GM12891 (cell line): ENCODE measurements at regions not wholly inside any gene's neighbourhood (a gene's known extent, or its start where the extent isn't known, plus 50 kb on each side); places are given as distances from the start of the nearest gene placed in this dataset.

Experiments used
- DNase-seq: peaks from one replicate; pipeline ENCODE4 v3.0.0; 2011; ENCODE audit warnings: low spot score; ENCODE audit not compliant: insufficient read length
- FAIRE-seq: peaks from 2 replicates; lab custom pipeline; 2011; peaks lifted over from hg19 to GRCh38; lab: Jason Lieb, UNC
- PAX5 ChIP-seq: IDR thresholded peaks from 2 replicates; pipeline ENCODE4 v1.6.1; 2011; ENCODE audit warnings: low read length, moderate library complexity, mild to moderate bottlenecking; ENCODE audit not compliant: insufficient read depth, severe bottlenecking
- POLR2A ChIP-seq: IDR thresholded peaks from 2 replicates; pipeline ENCODE4 v1.6.1; 2011; ENCODE audit warnings: low read depth, low read length, control low read depth
- POLR2AphosphoS5 ChIP-seq: IDR thresholded peaks from 2 replicates; pipeline ENCODE4 v1.6.1; 2011; ENCODE audit warnings: low read depth, low read length, control low read depth
- POU2F2 ChIP-seq: IDR thresholded peaks from 2 replicates; pipeline ENCODE4 v1.6.1; 2011; ENCODE audit warnings: low read depth, mild to moderate bottlenecking, control low read depth, low read length, moderate library complexity
- SPI1 ChIP-seq: IDR thresholded peaks from 2 replicates; pipeline ENCODE4 v1.6.1; 2011; ENCODE audit warnings: low read depth, low read length, control low read depth
- TAF1 ChIP-seq: IDR thresholded peaks from 2 replicates; pipeline ENCODE4 v1.6.1; 2011; ENCODE audit warnings: low read depth, low read length, control low read depth

DNA sequence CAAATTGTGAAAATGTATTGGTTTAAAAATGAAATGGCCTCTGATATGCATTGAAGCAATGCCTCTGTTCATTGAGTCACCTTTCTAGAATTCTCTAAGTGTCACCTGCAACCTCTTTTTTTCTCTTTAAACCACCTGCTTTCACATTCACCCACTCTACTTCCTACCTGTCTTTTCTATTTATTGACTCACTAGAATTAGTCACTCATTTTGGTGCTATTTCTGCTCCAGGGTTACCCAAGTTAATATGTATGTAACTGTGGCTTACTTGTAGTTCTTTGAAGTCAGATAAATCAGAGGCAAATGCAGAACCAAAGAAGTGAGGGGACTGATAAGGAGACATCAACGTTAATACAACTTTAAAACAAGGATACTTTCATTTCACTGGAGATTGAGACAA lies 674.7 kb downstream of the CCSER2 start:
- DNase-seq (no peak), FAIRE-seq (no peak)
- no peak for TF ChIP-seq POLR2AphosphoS5

DNA sequence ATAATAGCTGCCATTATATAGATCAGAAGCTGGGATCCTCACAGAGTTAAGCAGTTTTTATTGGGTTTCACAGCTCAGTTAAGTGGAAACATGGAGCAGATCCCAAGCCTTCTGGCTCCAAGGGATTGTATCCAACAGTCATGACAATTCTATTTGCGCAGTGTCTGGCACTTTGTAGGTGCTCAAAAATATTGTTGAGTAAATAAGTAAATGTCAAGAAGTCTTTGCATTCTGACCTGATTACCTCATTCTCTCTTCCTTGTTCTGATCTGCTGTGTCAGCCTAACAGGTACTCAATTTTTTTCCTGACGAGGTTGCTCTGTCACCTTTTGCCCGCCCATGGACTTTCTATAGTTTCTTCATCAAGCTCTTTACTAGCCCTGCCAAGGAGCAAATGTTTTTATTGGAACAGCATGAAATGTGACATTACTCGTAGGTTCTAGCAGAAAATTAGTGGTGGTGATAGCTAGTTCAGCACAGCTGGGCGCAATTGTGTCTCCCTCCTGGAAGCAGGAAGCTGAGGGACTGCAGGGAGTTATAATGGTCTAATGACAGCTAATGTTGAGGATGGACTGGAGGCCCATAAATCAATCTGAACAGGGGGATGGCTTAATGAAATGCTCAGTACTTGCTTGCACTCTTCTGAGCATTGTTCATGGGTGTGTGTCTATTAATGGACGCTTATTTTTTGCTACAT lies 680.2 kb downstream of the CCSER2 start:
- DNase-seq (no peak), FAIRE-seq (no peak)
- no peak for TF ChIP-seq TAF1
- no peak for TF ChIP-seq PAX5
- no peak for TF ChIP-seq SPI1
- TF ChIP-seq POU2F2, result no peak

DNA sequence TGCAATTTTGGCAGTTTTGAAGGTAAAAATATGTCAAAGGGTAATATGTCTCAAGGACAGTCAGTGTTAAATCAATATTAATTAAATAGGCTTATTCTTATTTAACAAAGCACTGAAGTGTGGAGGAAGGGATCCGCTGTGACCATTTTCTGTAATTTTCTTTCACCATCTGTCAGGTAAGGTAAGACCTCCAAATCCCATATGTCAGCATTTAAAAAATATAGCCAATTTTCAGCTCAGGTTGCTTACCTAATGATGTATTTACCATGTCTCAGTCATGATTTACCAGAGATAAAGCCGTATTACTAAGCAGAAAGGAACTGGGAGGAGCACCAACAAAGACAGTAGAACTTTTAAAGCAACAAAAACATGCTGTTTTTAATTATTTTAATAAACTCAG lies 683.9 kb downstream of the CCSER2 start:
- TF ChIP-seq PAX5 (no peak), TAF1 (no peak)
- FAIRE-seq, result no peak
- no peak for DNase-seq

DNA sequence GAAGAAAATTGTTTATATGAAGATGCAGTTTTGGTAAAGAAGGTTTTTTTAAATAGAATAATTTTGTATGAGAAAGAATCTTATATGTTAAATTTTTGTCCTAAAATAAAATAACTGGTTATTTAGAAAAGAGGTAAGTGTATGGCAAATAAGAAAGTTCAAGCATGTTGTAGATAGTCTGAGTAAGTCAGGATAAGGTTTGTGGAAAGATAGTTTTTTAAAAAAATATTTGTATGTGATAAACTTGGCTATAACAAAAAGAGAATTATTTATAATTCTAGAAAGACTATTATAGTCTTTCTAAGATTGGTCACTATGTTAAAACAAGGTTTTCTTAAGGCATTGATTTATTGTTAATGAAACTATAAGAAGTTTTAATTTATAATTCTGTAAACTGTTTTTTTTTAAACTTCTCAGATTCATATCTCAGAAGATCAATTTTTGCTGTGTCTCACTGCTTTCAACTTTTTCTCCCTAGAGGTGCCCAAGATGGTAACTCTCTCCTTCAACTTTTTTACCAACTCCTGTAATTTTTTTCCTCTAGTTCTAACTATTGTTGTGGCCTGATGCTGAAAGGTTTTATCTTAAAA lies 698.6 kb downstream of the CCSER2 start:
- FAIRE-seq, result no peak
- no peak for DNase-seq
- TF ChIP-seq POU2F2, result no peak
- no peak for TF ChIP-seq PAX5

DNA sequence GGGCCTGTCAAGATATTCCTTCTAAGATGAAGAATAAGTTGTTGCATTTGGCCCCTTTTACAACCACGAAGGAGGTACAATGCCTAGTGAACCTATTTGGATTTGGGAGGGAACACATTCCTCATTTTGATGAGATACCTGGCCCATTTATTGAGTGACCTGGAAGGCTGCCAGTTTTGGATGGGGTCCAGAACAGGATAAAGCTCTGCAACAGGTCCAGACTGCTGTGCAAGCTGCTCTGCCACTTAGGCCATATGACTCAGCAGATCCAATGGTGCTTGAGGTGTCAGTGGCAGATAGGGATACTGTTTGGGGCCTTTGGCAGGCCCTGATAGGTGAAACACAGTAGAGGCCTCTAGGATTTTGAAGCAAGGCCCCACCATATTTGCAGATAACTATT lies 704.6 kb downstream of the CCSER2 start:
- TF ChIP-seq POLR2AphosphoS5 (no peak), POLR2A (no peak), TAF1 (no peak), POU2F2 (no peak), SPI1 (no peak), PAX5 (no peak)
- DNase-seq (no peak), FAIRE-seq (no peak)

DNA sequence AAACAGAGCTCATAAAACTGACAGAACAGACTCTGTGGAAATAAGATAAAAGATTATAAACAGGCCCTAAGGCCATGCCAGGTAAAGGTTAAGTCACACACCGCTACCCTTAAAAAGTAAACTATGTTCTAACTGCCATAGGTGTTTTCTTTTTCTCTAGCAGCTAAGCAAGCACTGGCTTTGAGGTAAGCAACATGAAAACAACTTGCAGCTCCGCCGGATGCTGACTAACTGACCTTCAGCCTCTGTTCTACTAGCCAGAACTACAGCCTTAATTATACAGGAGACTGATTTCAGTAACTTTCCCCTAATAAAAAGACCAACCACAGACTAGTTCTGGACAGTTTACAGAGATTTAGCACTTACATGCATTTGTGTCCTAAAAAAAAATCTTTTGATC lies 708.3 kb downstream of the CCSER2 start:
- FAIRE-seq (no peak), DNase-seq (no peak)
- no peak for TF ChIP-seq SPI1
- no peak for TF ChIP-seq POU2F2
- no peak for TF ChIP-seq POLR2A
- no peak for TF ChIP-seq TAF1

DNA sequence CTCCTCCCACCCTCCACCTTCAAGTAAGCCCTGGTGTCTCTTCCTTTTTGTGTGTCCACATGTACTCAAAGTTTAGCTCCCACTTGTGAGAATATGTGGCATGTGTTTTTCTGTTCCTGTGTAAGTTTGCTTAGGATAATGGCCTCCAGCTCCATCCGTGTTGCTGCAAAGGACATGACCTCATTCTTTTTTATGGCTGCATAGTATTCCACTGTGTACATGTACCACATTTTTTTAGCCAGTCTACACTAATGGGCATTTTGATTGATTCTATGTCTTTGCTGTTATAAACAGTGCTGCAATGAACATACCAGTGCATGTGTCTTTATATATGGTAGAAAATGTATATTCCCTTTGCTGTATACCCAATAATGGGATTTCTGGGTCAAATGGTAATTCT lies 710.9 kb downstream of the CCSER2 start:
- no peak for TF ChIP-seq SPI1
- TF ChIP-seq POLR2AphosphoS5, result no peak
- TF ChIP-seq TAF1, result no peak
- no peak for TF ChIP-seq POU2F2
- TF ChIP-seq PAX5, result no peak
- no peak for TF ChIP-seq POLR2A
- no peak for DNase-seq
- no peak for FAIRE-seq

DNA sequence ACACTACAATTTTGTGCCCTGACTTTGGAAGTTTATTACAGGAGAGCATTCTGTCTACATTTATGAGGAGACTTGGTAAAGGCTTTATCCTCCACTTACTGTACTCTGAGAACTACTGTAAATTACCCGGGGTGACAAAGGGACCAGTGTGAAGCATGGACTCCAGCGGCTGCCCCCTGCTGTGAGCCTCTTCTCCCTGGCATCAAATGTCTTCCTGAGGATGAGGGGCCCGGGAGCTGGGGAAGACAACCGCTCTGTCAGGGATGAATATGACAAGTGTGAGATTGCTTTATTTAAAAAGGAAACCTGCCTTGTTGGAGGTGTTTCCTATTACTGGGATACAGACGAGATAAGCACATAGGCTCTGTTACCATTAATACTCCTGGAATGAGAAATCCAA lies 714.8 kb downstream of the CCSER2 start:
- TF ChIP-seq POU2F2 (no peak), SPI1 (no peak), TAF1 (no peak), POLR2A (no peak)
- FAIRE-seq (no peak), DNase-seq (no peak)

DNA sequence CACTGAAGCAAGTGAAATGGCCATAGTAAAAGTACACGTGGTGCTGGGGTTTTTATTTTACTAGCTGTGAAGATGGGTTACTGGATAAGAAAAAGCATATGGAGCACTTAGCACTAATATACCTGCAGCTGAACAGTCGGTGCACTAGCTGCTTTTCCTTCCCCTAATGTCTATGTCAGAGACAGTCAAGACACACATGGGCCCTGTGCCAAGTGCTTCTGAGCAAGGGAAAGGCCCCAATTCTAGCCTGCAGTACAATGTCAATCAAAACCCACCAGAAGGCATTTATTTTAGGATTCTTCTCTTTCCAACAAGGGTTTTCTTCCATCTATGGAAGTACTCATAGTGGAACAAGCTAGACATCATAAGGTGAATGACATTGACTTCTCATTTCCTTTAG lies 716.7 kb downstream of the CCSER2 start:
- FAIRE-seq (no peak), DNase-seq (no peak)
- TF ChIP-seq POLR2A, result no peak
- TF ChIP-seq POLR2AphosphoS5, result no peak
- no peak for TF ChIP-seq POU2F2
- TF ChIP-seq SPI1, result no peak
- TF ChIP-seq PAX5, result no peak
- TF ChIP-seq TAF1, result no peak

DNA sequence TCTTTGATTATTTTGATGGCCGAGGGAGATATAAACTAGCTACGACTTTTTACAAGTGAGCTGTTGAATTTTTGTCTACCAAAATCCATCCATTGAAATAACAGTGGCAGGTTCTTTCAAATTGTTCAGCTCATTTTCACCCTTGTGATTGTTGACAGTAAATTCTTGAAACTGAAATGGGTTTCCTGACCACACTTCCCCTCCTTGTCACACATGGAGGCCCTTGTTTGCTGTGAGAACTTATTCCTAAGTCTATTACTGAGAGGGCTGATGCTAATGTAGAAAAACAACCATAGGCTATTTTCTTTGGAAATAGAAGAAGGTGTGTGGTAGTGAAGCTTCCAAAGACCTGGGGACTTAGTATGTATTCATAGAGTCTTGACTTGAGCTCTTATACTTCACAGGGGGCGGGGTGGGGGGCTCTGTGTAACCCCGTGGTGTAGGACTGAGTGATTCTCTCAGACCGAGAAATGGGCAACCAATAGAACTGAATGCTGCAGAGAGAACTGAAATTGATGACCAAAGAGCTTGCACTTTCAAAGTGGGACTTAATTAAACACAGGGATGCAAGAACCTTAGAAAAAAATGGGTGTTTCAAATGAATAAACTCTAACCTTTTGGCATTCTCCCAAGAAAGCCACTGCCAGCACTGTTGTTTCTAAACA lies 718.9 kb downstream of the CCSER2 start:
- FAIRE-seq (no peak), DNase-seq (no peak)
- TF ChIP-seq TAF1 (no peak), POLR2A (no peak), PAX5 (no peak), SPI1 (0 out of 2 replicates have a peak, but pooled peaks have one; percentile 2), POLR2AphosphoS5 (no peak), POU2F2 (no peak)
